Loucy (cell line): ENCODE measurements at regions not wholly inside any gene's neighbourhood (a gene's known extent, or its start where the extent isn't known, plus 50 kb on each side); places are given as distances from the start of the nearest gene placed in this dataset.

Experiments
- H2AFZ ChIP-seq: fragments of 200-600 bp; sonication (generic); 2 replicates; pipeline ENCODE4 v1.6.0; 2016; ENCODE audit warnings: antibody characterized with exemption, mild to moderate bottlenecking, low read length, moderate library complexity
- H3F3A ChIP-seq: fragments of 200-600 bp; 2 replicates; pipeline ENCODE4 v1.6.0; 2016; ENCODE audit warnings: antibody characterized with exemption, low read depth, mild to moderate bottlenecking
- H3K27me3 ChIP-seq: fragments of 200-600 bp; sonication (generic); 2 replicates; pipeline ENCODE4 v1.6.1; 2014; ENCODE audit warnings: low read length, mild to moderate bottlenecking; ENCODE audit not compliant: insufficient read depth, poor library complexity, severe bottlenecking
- H3K36me3 ChIP-seq: fragments of 200-600 bp; sonication (generic); 2 replicates; pipeline ENCODE4 v1.6.1; 2016; ENCODE audit warnings: low read length; ENCODE audit not compliant: insufficient read depth
- H3K4me1 ChIP-seq: fragments of 200-600 bp; sonication (generic); 2 replicates; pipeline ENCODE4 v1.5.1; 2014; ENCODE audit warnings: low read length, mild to moderate bottlenecking; ENCODE audit not compliant: insufficient read depth, poor library complexity, severe bottlenecking
- H3K4me2 ChIP-seq: fragments of 200-600 bp; sonication (generic); 2 replicates; pipeline ENCODE4 v1.6.0; 2014; ENCODE audit warnings: antibody characterized with exemption, low read length, low read depth, mild to moderate bottlenecking; ENCODE audit not compliant: poor library complexity, severe bottlenecking
- H3K4me3 ChIP-seq: fragments of 200-600 bp; sonication (generic); 2 replicates; pipeline ENCODE4 v1.5.1; 2014; ENCODE audit warnings: low read length, mild to moderate bottlenecking, mixed read lengths; ENCODE audit not compliant: poor library complexity, severe bottlenecking
- H3K79me2 ChIP-seq: fragments of 200-600 bp; sonication (generic); 2 replicates; pipeline ENCODE4 v1.6.1; 2014; ENCODE audit warnings: low read length; ENCODE audit not compliant: insufficient read depth
- H3K9ac ChIP-seq: fragments of 200-600 bp; sonication (generic); 2 replicates; pipeline ENCODE4 v1.6.0; 2014; ENCODE audit warnings: mild to moderate bottlenecking, low read depth, low read length, moderate library complexity; ENCODE audit not compliant: poor library complexity, severe bottlenecking
- H3K9me2 ChIP-seq: fragments of 200-600 bp; sonication (generic); replicated peaks from 2 replicates; pipeline ENCODE4 v1.6.1; 2016; ENCODE audit warnings: low read depth, low read length, mixed read lengths
- H3K9me3 ChIP-seq: fragments of 200-600 bp; sonication (generic); 2 replicates; pipeline ENCODE4 v1.6.1; 2014; ENCODE audit warnings: mild to moderate bottlenecking, antibody characterized with exemption, low read length, low read depth; ENCODE audit not compliant: insufficient read depth
- H4K20me1 ChIP-seq: fragments of 200-600 bp; sonication (generic); 2 replicates; pipeline ENCODE4 v1.6.0; 2014; ENCODE audit warnings: antibody characterized with exemption, low read length, mild to moderate bottlenecking; ENCODE audit not compliant: insufficient read depth, poor library complexity, severe bottlenecking
- EZH2phosphoT487 ChIP-seq: fragments of 200-600 bp; IDR thresholded peaks from 2 replicates; pipeline ENCODE4 v1.6.1; 2018; ENCODE audit warnings: antibody characterized with exemption, mild to moderate bottlenecking, moderate library complexity, borderline replicate concordance
- TF ChIP-seq, protein P1 (sequence below): fragments of 200-600 bp; sonication (generic); conservative IDR thresholded peaks from 2 replicates; pipeline ENCODE4 v1.5.1; 2014; ENCODE audit warnings: mild to moderate bottlenecking, antibody characterized with exemption, low read length

DNA sequence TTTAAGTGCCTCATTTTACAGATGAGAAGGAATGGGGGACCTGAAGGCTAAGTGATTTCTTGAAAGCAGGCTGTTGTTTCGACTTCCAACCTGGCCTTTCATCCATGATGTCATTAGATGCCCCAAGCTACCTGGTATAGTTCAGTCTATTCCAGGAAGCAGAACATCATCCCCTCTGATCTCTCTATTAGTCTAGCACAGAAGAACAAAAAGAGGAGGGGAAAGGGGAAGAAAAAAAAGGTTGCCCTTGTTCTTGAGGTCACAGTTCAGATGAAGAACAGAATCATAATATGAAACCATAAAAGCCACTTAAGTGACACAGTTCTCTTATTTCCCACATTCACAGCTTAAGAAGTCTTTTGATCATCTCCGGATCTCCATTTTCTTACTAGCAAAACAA is 386.2 kb upstream of the HNRNPA3 start:
- Histone ChIP-seq H3K9me3 (no peaks in the 10 kb centered on the region), H3K27me3 (no peaks in the 10 kb centered on the region), H3K9ac (no peak overlapping the region), H3K9me2 (no peaks in the 10 kb centered on the region), H3K4me2 (no peak overlapping the region), H3K79me2 (no peaks in the 10 kb centered on the region), H3K4me3 (no peak overlapping the region), H3F3A (no peaks in the 10 kb centered on the region), H3K36me3 (no peaks in the 10 kb centered on the region), H3K4me1 (peaks cover 8% of the 10 kb centered on the region), H4K20me1 (no peaks in the 10 kb centered on the region), H2AFZ (no peak overlapping the region)
- no peak for TF ChIP-seq EZH2phosphoT487
- TF ChIP-seq, protein P1, sequence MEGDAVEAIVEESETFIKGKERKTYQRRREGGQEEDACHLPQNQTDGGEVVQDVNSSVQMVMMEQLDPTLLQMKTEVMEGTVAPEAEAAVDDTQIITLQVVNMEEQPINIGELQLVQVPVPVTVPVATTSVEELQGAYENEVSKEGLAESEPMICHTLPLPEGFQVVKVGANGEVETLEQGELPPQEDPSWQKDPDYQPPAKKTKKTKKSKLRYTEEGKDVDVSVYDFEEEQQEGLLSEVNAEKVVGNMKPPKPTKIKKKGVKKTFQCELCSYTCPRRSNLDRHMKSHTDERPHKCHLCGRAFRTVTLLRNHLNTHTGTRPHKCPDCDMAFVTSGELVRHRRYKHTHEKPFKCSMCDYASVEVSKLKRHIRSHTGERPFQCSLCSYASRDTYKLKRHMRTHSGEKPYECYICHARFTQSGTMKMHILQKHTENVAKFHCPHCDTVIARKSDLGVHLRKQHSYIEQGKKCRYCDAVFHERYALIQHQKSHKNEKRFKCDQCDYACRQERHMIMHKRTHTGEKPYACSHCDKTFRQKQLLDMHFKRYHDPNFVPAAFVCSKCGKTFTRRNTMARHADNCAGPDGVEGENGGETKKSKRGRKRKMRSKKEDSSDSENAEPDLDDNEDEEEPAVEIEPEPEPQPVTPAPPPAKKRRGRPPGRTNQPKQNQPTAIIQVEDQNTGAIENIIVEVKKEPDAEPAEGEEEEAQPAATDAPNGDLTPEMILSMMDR, result no peak

DNA sequence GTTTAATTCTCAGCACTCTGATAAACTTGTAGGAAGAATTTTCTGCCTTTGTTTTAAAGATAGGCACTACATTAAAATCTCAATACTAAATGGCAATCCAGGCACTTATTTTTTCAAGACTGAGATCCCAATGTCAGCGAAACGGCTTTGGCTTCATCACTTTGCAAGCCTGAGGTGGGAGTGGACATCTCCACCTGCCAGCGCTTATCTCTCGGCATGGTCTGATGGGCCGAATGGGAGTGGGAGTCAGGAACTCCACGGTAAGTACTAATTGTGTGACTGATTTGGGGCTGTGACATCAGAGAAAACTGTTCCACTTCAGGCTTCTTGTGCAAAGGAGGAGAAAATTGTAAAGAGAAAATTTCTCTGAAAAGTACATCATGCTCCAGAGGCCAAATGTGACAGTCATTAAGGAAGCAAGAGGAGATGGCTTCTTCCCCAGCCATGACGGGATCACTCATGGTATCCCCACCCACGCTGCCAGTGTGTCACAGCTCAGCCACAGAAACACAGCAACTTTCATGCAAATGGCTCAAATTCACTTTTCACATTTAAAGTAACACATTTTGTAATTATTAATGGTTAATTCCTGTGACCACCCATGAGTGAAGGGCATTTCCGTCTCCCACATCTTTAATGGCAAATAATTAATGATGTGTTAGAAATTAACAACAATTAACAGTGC is 385.5 kb upstream of the HNRNPA3 start:
- Histone ChIP-seq H3F3A (no peaks in the 10 kb centered on the region), H3K79me2 (no peaks in the 10 kb centered on the region), H2AFZ (no peak overlapping the region), H3K9ac (no peak overlapping the region), H3K9me3 (no peaks in the 10 kb centered on the region), H3K9me2 (no peaks in the 10 kb centered on the region), H3K27me3 (no peaks in the 10 kb centered on the region), H3K4me2 (no peak overlapping the region), H4K20me1 (no peaks in the 10 kb centered on the region), H3K4me1 (peaks cover under 1% of the 10 kb centered on the region), H3K36me3 (no peaks in the 10 kb centered on the region), H3K4me3 (no peak overlapping the region)
- TF ChIP-seq EZH2phosphoT487, result no peak
- TF ChIP-seq, protein P1, result no peak

DNA sequence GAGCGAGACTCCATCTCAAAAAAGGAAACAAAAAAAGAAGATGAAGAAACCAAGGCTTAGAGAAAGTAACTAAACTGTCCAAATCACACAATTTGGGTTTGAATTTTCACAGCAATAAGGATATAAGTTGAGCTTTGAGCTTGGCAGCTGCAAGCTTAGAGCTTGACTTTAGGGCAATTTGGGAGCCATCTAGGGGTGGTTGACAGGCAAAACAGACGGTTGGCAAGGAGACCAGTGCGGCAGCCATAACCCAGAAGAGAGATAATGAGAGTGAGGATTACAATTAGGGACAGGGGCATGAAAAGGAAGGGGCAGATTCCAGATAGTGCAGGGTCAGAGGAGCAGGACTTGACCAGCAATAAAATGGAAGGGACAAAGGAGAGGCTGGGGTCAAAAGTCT is 382.2 kb upstream of the HNRNPA3 start:
- Histone ChIP-seq H2AFZ (peak overlapping the region; percentile 82), H3K9me3 (no peaks in the 10 kb centered on the region), H3K4me1 (no peaks in the 10 kb centered on the region), H3K9ac (no peak overlapping the region), H3K36me3 (no peaks in the 10 kb centered on the region), H3F3A (no peaks in the 10 kb centered on the region), H4K20me1 (no peaks in the 10 kb centered on the region), H3K4me2 (no peak overlapping the region), H3K9me2 (no peaks in the 10 kb centered on the region), H3K27me3 (no peaks in the 10 kb centered on the region), H3K79me2 (no peaks in the 10 kb centered on the region), H3K4me3 (no peak overlapping the region)
- no peak for TF ChIP-seq EZH2phosphoT487
- TF ChIP-seq, protein P1, result peak; percentile 66
